Breast epithelium (tissue), 3 donors: ENCODE measurements at regions not wholly inside any gene's neighbourhood (a gene's known extent, or its start where the extent isn't known, plus 50 kb on each side); places are given as distances from the start of the nearest gene placed in this dataset.

Experiments used
- CTCF ChIP-seq, 3 donors: fragments of 450-650 bp; IDR thresholded peaks; one replicate each; pipeline ENCODE4 v1.5.1; 2016 to 2017; ENCODE audit warnings: antibody characterized with exemption in 3 of 3, mild to moderate bottlenecking in 3 of 3, moderate library complexity in 3 of 3
- POLR2A ChIP-seq: fragments of 450-650 bp; IDR thresholded peaks from one replicate; pipeline ENCODE4 v1.6.1; 2016; ENCODE audit warnings: antibody characterized with exemption, mild to moderate bottlenecking, moderate library complexity
- POLR2AphosphoS5 ChIP-seq, 3 donors: sonication (generic); formaldehyde crosslinking; IDR thresholded peaks; one replicate each; pipeline ENCODE4 v1.6.1; 2017; ENCODE audit warnings: antibody characterized with exemption in 3 of 3

GRCh38 chr14:59038746-59039145 lies 149.7 kb upstream of the DAAM1 start:
- TF ChIP-seq POLR2A = no peak
- no peak for TF ChIP-seq CTCF (IDR thresholded peaks at IDR 0.05)
- TF ChIP-seq POLR2AphosphoS5 (IDR thresholded peaks at IDR 0.05) = no peak
